Parathyroid adenoma (tissue), 2 donors: ENCODE measurements at regions not wholly inside any gene's neighbourhood (a gene's known extent, or its start where the extent isn't known, plus 50 kb on each side); places are given as distances from the start of the nearest gene placed in this dataset.

Source experiments
- H2AFZ ChIP-seq: fragments of 300-600 bp; sonication (generic); one replicate; pipeline ENCODE4 v1.7.0; 2017; ENCODE audit warnings: antibody characterized with exemption, mild to moderate bottlenecking
- H3K27ac ChIP-seq: fragments of 300-600 bp; sonication (generic); one replicate; pipeline ENCODE4 v1.7.0; 2017
- H3K27me3 ChIP-seq: fragments of 300-600 bp; sonication (generic); one replicate; pipeline ENCODE4 v1.7.0; 2017; ENCODE audit warnings: low read length; ENCODE audit not compliant: control insufficient read depth, insufficient read depth
- H3K36me3 ChIP-seq: fragments of 300-600 bp; sonication (generic); one replicate; pipeline ENCODE4 v1.7.0; 2017; ENCODE audit warnings: low read length; ENCODE audit not compliant: control insufficient read depth, insufficient read depth
- H3K4me1 ChIP-seq: fragments of 300-600 bp; sonication (generic); one replicate; pipeline ENCODE4 v1.7.0; 2017; ENCODE audit warnings: control low read depth
- H3K4me2 ChIP-seq: fragments of 300-600 bp; sonication (generic); one replicate; pipeline ENCODE4 v1.7.0; 2017; ENCODE audit warnings: low read length
- H3K4me3 ChIP-seq: fragments of 300-600 bp; sonication (generic); one replicate; pipeline ENCODE4 v1.7.0; 2017; ENCODE audit warnings: low read depth, low read length
- H3K79me2 ChIP-seq: fragments of 300-600 bp; sonication (generic); one replicate; pipeline ENCODE4 v1.7.0; 2017; ENCODE audit warnings: control low read depth
- H3K9ac ChIP-seq: fragments of 300-600 bp; sonication (generic); one replicate; pipeline ENCODE4 v1.7.0; 2017; ENCODE audit warnings: mild to moderate bottlenecking
- H3K9me3 ChIP-seq: fragments of 300-600 bp; sonication (generic); one replicate; pipeline ENCODE4 v1.7.0; 2017; ENCODE audit warnings: low read length; ENCODE audit not compliant: control insufficient read depth
- CTCF ChIP-seq: fragments of 300-600 bp; sonication (generic); IDR thresholded peaks from one replicate; pipeline ENCODE4 v1.7.0; 2017; ENCODE audit warnings: antibody characterized with exemption, mild to moderate bottlenecking
- donor health status: primary hyperparathyroidism.

- no peak overlapping the region for H2AFZ ChIP-seq
- H3K79me2 ChIP-seq: no peaks in the 10 kb centered on the region
- no peak overlapping the region for H3K9ac ChIP-seq
- no peaks in the 10 kb centered on the region for H3K9me3 ChIP-seq
- H3K27me3 ChIP-seq: no peaks in the 10 kb centered on the region
- no peaks in the 10 kb centered on the region for H3K36me3 ChIP-seq
- no peak overlapping the region for H3K4me2 ChIP-seq
- H3K4me3 ChIP-seq: no peak overlapping the region
- no peaks in the 10 kb centered on the region for H3K4me1 ChIP-seq
- no peak for TF ChIP-seq CTCF
- no peak overlapping the region for H3K27ac ChIP-seq
Measured at GRCh38 chr4:100948911-100949310, 398.4 kb downstream of the PPP3CA start.

- no peaks in the 10 kb centered on the region for H3K79me2 ChIP-seq
- H3K4me3 ChIP-seq: no peak overlapping the region
- H3K9ac ChIP-seq: no peak overlapping the region
- H3K4me1 ChIP-seq: no peaks in the 10 kb centered on the region
- no peaks in the 10 kb centered on the region for H3K36me3 ChIP-seq
- H3K9me3 ChIP-seq: no peaks in the 10 kb centered on the region
- no peak overlapping the region for H3K4me2 ChIP-seq
- no peaks in the 10 kb centered on the region for H3K27me3 ChIP-seq
- no peak for TF ChIP-seq CTCF
- H2AFZ ChIP-seq: no peak overlapping the region
- H3K27ac ChIP-seq: no peak overlapping the region
Measured at GRCh38 chr4:100945789-100946188, 401.5 kb downstream of the PPP3CA start.

- Histone ChIP-seq H3K4me2 (no peak overlapping the region), H2AFZ (no peak overlapping the region), H3K9me3 (no peaks in the 10 kb centered on the region), H3K36me3 (no peaks in the 10 kb centered on the region), H3K4me1 (no peaks in the 10 kb centered on the region), H3K79me2 (no peaks in the 10 kb centered on the region), H3K27ac (no peak overlapping the region), H3K27me3 (no peaks in the 10 kb centered on the region), H3K9ac (no peak overlapping the region), H3K4me3 (no peak overlapping the region)
- TF ChIP-seq CTCF: no peak
Measured at GRCh38 chr4:100938698-100939097, 408.6 kb downstream of the PPP3CA start.

GRCh38 chr4:100936661-100937375 lies 410.5 kb downstream of the PPP3CA start:
- no peaks in the 10 kb centered on the region for H3K36me3 ChIP-seq

More at GRCh38 chr4:100936661-100937375, 410.5 kb downstream of the PPP3CA start:
- Histone ChIP-seq H2AFZ (no peak overlapping the region), H3K27me3 (no peaks in the 10 kb centered on the region), H3K4me3 (no peak overlapping the region), H3K27ac (no peak overlapping the region), H3K4me2 (no peak overlapping the region), H3K9ac (no peak overlapping the region), H3K9me3 (no peaks in the 10 kb centered on the region), H3K79me2 (no peaks in the 10 kb centered on the region), H3K4me1 (no peaks in the 10 kb centered on the region)
- TF ChIP-seq CTCF: no peak
